HG03196 (cell line): ENCODE measurements at regions not wholly inside any gene's neighbourhood (a gene's known extent, or its start where the extent isn't known, plus 50 kb on each side); places are given as distances from the start of the nearest gene placed in this dataset.
A peak's percentile ranks its signal among the peaks of the same experiment; 100 is the strongest.

Experiments
- ATAC-seq: cut with Tn5 transposase; IDR thresholded peaks from one replicate; pipeline ENCODE4 v1.9.1; 2021; ENCODE audit not compliant: unreplicated experiment

DNA sequence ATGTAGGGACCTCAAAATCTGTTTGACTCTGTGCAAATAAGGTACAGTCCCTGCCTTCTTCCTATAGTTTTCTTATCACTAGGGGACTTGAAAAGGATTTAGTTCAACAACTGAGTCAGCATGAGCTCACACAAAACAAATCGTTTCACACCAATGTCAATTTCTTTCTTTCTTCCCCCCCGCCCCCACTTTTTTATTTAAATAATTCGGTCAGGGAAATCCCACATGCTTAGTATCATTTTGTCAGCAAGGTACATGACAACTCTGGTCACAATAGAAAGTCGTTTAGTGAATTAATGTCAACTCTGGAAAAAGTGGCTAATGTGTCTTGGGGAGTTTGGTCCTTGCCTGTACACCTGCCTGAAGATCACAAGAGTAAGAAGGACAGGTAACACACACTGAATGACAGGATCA lies 232.2 kb upstream of the PLEKHG7 start:
- peak; percentile 30 for ATAC-seq

DNA sequence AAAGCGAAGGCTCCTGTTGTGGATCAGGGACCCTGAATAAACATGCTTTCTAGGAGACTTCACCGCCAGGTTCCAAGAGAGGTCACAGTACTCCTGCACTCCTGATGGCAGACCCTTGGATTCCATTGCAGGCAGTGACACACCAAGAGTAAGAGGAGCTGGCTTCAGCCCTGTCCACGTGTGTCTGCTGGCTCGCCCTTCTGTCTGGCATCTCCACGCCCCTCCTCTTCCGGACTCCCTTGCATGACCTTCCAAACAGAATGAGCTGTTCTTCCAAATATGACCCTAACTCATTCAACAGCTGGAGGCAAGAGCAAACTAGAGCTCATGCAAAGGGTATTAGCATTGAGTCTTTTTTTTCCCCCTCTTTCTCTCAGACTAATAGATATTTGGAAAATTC lies 233.0 kb upstream of the PLEKHG7 start:
- no peak for ATAC-seq

DNA sequence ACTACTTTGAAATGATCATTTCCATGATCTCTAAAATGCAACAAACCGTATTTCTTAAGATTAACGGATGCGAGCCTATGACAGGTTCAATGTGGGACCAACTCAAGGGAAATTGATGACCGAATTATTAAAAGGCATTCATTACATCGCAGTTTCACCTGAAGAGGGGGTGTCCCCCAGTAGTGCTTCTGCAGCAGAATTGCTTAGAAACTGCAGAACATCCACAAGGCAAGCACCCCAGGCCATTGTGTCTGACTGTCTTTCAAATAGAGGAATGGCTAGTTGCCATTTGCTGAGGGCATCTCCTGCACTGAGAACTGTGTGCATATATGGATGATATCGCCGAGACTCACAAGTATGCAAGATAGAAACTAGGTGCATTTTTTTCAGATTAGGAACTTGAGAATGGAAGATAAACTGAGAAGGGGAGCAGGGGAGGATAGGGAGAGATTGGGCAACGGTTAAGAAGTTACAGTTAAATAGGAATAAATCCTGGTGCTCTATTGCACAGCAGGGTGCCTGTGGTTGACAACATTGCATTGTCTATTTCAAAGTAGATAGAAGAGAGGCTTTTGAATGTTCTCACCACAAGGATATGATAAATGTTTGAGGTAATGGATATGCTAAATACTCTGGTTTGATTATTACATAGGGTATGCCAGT lies 234.3 kb upstream of the PLEKHG7 start:
- ATAC-seq, result no peak

DNA sequence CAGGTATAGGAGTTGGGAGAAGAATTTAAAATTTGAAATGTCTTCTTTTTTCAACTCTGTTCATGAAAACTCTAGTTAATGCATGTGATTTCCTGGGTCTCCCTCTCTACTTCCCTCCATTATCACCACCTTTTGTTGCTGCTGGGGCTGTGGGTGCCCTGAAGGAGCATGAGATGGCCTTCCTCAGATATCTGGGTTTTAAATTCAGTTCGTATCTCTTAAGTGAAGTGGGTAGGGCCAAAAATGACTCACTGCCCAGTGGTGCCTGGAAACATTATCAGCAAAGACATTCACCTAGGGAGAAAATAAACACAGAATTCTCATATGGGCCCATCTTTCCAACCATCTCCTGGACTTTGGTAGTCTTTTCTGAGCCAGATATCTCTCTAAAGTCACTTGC lies 234.9 kb upstream of the PLEKHG7 start:
- ATAC-seq, result no peak

DNA sequence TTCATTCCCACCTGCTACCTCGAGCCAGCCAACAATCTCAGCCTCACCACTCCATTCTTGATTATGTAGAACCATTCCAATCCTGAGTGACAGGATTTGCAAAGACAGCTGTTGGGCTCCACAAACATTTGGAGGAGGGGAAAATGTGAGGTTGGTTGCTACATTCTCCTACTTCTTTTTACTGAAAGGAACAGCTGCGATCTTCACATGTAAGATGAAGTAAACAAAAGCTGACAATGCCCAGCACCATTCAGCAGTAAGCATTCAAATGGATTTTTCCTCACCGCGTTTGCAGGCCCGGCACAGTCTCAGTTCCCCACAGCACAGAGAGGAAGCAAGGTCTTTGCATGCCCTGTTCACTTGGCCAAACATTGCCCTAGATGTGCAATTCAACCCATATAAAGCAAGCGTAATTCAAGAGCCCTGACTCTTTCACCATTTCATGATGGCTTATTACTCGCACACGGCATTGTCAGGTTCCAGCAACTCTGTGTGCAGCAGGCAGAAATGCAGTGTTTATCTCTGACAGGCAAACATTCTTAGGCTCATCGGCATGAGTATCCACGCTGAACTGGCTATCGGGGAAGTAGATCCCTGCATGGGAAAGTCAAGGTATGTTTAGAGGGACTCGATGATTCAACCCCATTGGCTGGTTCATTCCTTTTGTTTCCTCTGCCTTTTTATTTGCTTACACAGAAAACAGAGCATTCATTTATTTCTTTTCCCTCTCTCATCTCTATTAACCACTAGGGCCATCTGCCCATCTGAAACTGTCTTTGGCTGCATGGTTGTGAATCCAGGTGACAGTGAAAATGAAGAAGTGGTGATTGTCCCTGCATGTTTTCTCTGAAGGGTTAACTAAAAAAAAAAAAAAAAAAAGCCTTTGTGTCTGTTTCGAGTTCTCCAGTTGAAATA lies 236.1 kb upstream of the PLEKHG7 start:
- ATAC-seq, result peak; percentile 25

DNA sequence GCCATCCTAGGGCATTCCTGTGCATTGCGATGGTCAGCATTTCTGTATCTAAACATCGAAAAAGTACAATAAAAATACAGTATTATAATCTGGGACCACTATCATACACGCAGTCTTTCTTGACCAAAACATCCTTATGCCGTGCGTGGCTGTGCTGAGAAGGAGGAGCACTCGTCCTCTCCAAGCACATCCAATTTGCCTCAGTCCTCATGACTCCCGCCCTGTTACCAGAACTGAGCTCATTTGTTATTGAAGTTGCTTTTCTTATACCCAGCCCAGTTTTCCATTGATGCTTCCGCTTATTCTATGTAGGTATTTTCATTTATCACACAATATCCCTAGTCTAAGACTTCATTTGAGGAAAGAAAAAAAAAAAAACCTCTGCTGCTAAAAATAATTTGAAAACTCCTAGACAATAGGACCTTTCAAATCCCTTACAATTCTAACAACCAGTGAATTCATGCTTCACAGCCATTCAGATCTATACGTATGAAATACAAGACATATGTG lies 236.9 kb upstream of the PLEKHG7 start:
- no peak for ATAC-seq

DNA sequence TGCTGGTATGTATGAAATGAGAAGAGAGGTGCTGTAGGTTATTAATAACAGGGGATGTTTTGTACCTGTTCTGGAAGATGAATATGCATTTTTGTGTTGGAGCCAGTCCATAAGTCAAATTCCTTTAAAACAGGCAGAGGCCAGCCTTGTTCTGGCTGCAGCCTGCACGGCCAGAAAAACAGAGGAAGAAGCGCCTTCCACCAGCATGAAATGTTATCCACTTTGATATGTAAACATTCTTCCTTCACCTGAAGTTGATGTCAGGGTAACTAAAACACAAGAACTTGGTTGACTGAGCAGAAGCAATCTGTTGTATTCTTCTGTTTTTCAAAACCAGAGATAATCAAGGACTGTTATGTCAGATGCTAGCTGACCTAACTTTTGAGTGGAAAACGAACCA lies 237.9 kb upstream of the PLEKHG7 start:
- ATAC-seq, result no peak

DNA sequence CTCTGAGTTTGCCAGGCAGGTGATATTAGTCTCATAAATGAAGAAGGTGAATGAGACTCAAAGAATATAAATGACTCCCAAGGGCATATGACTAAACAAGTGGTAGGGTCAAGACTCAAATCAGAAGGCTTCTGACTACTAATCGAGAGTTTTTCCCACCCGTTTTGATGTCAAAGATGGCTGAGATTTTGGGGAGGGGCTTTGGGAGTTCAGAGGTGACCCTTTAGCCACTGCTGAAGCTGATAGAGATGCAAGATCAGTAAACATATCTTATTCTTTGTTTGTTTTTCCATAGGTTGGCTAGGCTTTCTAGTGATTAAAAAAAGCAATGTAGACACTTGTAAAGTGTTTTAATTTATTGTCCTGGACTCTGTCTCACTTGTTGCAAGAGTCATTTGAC lies 239.6 kb upstream of the PLEKHG7 start:
- ATAC-seq, result no peak

DNA sequence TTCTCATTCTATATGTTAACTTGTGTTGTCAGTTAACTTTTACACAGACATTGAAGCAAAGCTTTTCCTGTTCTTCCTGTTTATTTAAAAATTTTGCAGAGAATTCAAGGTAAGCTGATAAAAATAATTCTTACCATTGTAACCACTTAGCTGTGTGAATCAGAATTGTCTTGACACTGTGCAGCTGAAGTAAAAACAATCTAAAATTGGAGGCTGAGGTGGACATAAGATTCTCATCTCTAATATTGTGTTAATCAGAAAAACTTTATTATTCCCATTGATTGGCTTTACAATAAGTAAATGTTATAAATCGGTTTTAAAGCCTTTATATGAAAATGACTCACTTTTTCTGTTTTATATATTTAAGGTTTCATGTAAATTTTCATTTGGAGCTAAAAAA lies 240.3 kb upstream of the PLEKHG7 start:
- no peak for ATAC-seq

DNA sequence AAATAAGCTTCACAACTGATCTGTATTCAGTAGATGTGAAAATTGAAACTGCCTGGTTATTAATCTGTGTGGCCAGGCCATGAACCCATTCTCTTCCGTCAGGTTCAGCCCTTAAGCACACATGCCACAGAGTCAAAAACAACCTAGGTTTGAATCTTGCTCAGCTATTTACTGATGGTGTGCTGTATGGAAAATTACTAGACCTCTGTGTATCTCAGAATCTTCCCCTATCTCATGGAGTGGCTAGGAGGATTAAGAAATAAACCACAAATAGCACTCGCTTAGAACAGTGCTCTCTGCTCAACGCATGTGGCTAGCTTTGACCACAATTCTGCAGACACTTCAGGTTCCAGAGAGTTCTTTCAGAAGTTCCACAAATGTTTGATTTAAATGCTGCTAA lies 240.7 kb upstream of the PLEKHG7 start:
- peak; percentile 75 for ATAC-seq

DNA sequence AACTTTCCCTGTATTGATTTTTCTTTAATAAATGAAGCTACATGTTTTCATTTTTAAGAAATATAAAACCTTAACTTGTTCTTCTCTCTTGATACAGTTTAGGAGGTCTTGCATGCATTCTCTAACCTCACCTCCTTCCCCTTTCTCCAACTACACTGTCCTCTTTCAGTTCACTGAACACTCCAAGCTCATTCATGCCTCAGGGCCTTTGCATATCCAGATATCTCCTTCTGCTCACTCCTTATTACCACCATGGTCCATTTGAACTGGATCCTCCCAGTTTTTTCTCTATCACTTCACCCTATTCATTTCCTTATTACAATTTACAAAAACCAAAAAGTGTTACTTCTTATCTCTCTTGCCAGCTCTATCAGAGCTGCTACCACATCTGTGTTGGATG lies 242.9 kb upstream of the PLEKHG7 start:
- no peak for ATAC-seq

DNA sequence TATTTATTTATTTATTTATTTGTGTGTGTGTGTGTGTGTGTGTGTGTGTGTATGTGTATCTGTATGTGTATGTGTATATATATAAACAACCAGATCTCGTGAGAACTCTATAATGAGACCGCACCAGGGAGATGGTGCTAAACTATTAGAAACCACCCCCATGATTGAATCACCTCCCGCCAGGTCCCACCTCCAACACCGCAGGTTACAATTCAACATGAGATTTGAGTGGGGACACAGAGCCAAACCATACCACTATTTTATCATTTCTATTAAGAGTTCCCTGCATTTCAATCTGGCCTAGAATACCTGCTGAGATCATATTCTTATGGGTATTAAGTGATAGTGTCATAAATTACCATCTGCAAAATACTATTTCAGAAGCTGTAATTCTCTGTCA lies 243.8 kb upstream of the PLEKHG7 start:
- no peak for ATAC-seq

DNA sequence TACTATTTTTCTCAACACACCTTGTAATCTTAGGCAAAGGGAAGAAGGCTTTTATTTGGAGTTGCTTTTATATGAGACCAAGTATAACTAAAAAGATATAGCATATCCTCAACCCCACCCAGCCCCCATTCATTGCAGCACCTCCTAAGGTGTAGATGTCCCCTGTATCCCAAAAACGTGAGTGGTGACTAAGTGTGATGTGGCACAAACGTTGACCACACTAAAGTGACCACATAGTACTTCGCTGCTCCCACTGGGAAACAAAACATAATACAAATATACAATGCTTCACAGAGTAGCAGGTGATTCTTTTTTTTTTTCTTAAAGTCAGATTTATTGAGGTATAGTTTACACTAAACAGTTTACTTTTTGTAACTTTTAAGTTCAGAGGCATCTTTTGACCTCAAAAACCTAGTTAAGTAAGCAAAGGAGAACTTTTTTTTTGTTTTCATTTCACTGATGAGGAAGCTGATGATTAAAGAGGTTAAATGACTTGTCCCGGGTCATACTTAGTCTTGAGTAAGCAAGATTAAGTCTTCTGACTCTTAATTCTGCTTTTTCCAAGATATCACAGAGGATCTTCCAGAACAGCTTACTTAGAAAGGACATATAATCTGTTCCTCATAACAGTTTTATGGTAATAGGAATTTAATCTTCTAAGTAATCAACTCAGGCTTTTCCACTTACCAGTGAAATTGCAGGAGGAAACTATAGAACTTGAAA lies 245.2 kb upstream of the PLEKHG7 start:
- no peak for ATAC-seq

DNA sequence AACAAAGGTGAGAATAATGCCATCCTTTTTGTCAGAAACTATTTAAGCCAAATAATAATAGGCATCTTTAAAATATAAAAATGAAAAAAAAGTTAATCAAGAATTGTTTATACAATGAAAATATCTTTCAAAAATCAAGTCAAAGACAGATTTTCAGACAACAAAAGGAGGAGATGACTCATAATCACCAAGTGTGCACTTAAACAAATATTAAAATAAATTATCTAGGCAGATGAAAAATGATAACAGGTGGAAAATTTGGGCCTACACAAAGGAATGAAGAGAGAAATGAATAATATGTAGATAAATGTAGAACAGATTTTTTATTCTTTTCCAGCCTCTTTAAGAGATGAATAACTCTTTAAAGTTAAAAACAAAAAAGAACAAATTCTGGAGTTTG lies 250.0 kb upstream of the PLEKHG7 start:
- no peak for ATAC-seq

DNA sequence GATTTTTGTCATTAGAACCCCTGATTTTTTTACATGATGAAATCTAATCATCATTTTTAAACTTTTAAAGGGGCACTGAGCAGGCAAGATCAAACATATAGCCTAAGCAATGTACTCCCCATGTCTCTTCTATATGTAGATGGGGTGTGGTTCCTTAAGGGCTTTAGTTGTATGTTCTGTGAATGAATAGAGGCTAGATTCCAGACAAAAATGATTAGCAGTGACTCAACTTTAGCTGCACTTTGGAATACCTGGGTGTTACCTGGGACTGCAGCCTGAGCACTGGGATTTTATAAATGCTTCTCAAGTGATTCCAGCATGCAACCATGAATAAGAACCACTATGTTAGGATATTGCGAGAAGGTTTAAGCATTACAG lies 256.7 kb upstream of the PLEKHG7 start:
- ATAC-seq, result peak; percentile 0

DNA sequence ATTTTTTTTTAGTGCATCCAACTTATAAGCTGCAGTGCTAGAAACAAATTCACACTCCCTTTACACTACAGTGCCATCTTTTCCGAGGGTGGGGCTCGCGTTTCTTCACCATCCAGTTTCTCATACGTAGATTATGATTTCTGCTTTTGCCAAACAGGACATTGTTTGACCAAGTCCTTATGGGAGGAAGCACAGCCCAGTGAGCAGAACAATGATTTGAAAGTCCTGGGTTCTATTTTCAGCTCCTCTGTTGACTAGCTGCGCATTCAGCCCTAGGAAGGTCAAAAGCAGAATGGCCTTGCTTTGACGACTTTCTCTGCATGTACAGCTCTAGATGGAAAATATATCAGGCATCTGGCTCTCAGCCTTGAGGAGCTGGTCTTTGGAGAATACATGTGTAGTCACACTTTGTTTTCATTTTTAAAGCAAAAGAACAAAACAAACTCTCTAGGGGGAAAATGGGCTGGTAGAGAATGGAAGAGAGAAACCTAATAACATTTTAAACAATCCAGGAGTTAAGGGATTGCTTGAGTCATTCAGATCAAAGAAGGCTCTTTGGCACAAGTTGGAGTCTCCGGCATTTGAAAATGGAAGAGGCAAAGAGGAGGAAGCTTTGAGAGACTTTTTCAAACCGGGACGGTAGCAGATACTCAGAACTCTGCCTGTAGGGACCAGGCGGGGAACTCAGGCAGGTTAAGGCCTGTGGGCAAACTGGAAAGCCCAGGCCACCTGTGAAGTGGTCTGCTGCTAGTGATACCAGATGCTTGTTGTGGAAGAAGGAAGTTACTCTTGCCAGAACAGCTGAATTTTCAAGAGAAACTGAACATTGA lies 257.3 kb upstream of the PLEKHG7 start:
- ATAC-seq, result peak; percentile 70

DNA sequence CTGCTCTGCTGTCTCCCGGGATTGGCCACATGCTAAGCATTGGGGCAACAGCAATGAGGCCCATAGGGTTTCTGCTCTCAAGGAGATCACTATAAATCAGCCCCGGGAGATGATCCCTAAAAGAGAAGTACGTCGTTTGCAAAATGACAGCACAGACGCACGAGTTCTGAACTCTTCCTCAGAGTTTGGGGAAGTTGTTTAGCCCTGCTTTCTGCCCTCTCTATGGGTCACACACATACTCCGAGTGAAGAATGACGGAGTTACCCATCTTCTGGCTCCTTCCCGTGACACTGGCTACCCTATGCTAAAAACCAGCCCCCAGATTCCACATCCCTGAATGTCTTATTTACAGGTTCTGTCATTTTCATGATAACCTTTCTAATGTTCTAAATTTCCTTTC lies 258.0 kb upstream of the PLEKHG7 start:
- ATAC-seq, result peak; percentile 38

DNA sequence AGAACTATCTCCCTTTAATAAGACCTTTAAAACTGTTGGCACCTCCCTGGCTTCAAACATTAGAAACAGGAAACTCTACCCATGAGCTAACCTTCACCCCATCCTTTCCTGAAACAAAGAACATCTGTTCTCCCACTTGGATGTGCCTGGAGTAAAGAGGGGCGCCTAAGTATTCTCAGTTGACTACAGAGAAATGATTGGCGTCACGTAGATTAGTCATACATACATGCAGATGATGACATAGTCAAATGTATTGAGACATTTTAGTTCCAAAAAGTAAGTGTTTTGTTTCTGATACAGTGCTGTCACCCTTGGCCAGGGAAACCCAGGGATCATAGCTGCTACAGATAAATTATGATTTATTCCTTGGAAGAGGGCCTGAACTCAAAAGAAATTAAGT lies 260.0 kb upstream of the PLEKHG7 start:
- no peak for ATAC-seq

DNA sequence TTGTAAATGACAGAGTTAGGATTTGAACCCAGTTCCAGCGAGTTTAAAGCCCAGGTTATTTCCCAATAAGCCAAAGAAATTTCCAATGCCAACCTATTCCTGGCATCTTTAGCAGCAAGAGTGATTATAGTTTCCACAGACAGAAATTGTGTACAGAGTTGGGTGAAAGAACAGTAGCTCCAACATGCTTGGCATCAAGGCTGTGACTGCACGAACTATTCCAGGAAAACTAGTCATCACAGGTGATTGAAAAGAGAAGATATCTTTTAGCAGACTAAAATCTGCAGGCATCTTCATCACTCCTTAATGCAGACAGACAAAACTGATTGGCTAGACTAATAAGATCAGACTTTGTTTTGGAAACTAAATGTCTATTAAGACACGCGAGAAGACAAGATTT lies 262.7 kb upstream of the PLEKHG7 start:
- no peak for ATAC-seq

DNA sequence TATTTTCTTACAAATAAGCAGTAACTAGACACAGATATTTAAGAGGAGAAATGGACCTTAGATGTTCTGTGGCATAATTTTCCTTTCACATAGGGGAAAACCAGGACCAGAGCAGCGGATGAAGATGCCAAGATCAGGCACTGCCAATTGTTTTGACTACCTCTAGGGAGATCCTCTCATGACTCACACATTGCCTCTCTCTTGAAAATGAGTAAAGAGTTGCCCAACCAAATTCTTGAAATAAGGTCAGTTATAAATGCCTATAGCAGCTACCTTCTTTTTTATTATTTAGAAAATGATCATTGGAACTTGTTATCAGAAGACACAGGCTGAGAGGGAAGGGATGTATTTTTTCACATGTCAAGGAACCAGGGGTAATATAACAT lies 263.4 kb upstream of the PLEKHG7 start:
- ATAC-seq, result peak; percentile 43
